Left ventricle myocardium inferior (tissue), 1 donor: ENCODE measurements at regions not wholly inside any gene's neighbourhood (a gene's known extent, or its start where the extent isn't known, plus 50 kb on each side); places are given as distances from the start of the nearest gene placed in this dataset.

Experiments
- DNase-seq: peaks from one replicate; pipeline ENCODE4 v3.0.0-alpha.2; 2020
- H3K27ac ChIP-seq: fragments of 200-600 bp; replicated peaks from 2 replicates; pipeline ENCODE4 v1.8.0; 2021
- H3K27me3 ChIP-seq: fragments of 200-600 bp; 2 replicates; pipeline ENCODE4 v1.8.0; 2021; ENCODE audit warnings: low read depth
- H3K36me3 ChIP-seq: fragments of 200-600 bp; 2 replicates; pipeline ENCODE4 v1.8.0; 2021
- H3K4me1 ChIP-seq: fragments of 200-600 bp; 2 replicates; pipeline ENCODE4 v1.8.0; 2021
- H3K4me3 ChIP-seq: fragments of 200-600 bp; 2 replicates; pipeline ENCODE4 v1.8.0; 2021; ENCODE audit warnings: mild to moderate bottlenecking, moderate library complexity
- H3K9me3 ChIP-seq: fragments of 200-600 bp; replicated peaks from 2 replicates; pipeline ENCODE4 v1.8.0; 2021
- intact Hi-C: fragments of 100-400 bp; cut with micrococcal nuclease; formaldehyde crosslinking; loops from one replicate; pipeline ENCODE4 v1.11.0; 2022
- TF ChIP-seq, protein P1 (sequence below): fragments of 200-600 bp; IDR thresholded peaks from 2 replicates; pipeline ENCODE4 v1.8.0; 2021; ENCODE audit warnings: antibody characterized with exemption, mild to moderate bottlenecking, borderline replicate concordance
- donor health status: DM: no; HTN: yes; CAD: no; lungs with severe emphysema.

DNA sequence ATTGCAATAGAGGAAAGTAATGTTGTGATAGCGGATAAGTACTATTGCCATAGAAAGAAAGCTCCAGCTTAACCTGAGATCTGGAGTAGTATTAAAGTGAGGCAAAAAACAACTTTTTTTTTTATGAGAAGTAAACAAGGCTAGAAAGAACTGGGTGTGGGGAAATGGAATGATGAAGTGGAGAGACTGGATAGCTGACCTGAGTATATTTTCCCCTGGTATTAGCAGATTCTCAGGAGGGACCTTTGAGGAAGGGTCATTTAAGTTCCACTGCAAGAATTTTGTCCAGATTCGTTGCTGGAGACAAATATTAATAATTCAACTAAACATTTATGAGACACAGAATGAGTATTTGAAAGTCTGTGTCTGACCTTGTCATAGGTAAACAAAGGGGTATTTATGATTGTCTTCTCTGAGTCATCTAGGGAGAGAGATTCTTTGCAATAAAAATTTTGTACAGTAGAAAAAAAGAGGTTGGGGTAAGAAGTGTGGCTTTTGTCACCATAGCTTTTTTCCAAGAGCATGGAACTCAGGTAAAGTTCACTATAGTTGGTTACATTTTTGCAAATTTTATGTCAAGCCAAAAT lies 2095.9 kb downstream of the ARAP2 start:
- no peaks in the 10 kb centered on the region for H3K27me3 ChIP-seq
- TF ChIP-seq, protein P1, sequence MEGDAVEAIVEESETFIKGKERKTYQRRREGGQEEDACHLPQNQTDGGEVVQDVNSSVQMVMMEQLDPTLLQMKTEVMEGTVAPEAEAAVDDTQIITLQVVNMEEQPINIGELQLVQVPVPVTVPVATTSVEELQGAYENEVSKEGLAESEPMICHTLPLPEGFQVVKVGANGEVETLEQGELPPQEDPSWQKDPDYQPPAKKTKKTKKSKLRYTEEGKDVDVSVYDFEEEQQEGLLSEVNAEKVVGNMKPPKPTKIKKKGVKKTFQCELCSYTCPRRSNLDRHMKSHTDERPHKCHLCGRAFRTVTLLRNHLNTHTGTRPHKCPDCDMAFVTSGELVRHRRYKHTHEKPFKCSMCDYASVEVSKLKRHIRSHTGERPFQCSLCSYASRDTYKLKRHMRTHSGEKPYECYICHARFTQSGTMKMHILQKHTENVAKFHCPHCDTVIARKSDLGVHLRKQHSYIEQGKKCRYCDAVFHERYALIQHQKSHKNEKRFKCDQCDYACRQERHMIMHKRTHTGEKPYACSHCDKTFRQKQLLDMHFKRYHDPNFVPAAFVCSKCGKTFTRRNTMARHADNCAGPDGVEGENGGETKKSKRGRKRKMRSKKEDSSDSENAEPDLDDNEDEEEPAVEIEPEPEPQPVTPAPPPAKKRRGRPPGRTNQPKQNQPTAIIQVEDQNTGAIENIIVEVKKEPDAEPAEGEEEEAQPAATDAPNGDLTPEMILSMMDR, result no peak
- H3K9me3 ChIP-seq, result no peaks in the 10 kb centered on the region
- intact Hi-C loops, result no loop called here
- DNase-seq, result no peak
- no peaks in the 10 kb centered on the region for H3K4me1 ChIP-seq
- H3K4me3 ChIP-seq, result no peak overlapping the region
- H3K27ac ChIP-seq, result no peak overlapping the region
- H3K36me3 ChIP-seq, result no peaks in the 10 kb centered on the region

DNA sequence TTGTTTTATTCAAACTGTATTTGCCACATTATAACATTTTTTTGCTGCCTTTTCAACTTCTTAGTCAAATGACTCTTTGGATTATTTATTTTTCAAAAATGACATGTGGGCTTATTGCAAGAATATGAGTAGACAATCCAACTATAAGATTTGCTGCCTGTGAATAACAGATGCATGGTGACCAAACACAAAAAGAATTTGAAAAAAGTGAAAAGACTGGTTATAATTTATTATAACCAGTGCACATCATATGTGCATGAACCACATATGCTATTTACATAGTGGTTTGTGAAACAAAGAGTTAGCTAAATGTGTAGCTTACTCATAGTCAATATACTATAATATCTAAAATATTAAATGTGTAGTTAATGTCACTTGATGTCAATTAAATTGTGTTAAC lies 2086.8 kb downstream of the ARAP2 start:
- Histone ChIP-seq H3K27ac (no peak overlapping the region), H3K9me3 (peaks cover 18% of the 10 kb centered on the region), H3K27me3 (no peaks in the 10 kb centered on the region), H3K4me1 (no peaks in the 10 kb centered on the region), H3K4me3 (no peak overlapping the region), H3K36me3 (no peaks in the 10 kb centered on the region)
- no peak for DNase-seq
- intact Hi-C loops, result no loop called here
- TF ChIP-seq, protein P1, result no peak

DNA sequence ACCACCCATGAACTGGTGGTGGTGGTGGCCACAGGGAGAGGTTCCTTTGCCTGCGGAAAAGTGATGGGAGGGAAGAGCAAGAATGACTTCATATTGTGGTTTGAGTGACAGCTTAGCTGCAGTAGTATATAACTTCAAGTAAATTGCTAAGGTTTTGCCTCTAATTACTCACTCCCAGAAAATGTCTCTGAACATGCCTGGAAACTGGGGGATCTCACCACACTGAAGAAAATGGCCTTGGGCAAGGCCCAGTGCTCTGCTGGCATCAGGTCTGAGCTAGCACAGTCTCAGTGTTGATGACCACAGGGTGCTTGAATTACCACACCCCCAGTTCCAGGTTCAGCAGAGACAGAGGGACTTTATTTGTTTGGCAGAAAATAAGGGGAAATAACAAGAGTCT lies 2085.4 kb downstream of the ARAP2 start:
- intact Hi-C loops, result no loop called here
- Histone ChIP-seq H3K27ac (no peak overlapping the region), H3K9me3 (peaks cover 27% of the 10 kb centered on the region), H3K4me3 (no peak overlapping the region), H3K36me3 (no peaks in the 10 kb centered on the region), H3K27me3 (no peaks in the 10 kb centered on the region), H3K4me1 (no peaks in the 10 kb centered on the region)
- no peak for DNase-seq
- TF ChIP-seq, protein P1, result no peak

DNA sequence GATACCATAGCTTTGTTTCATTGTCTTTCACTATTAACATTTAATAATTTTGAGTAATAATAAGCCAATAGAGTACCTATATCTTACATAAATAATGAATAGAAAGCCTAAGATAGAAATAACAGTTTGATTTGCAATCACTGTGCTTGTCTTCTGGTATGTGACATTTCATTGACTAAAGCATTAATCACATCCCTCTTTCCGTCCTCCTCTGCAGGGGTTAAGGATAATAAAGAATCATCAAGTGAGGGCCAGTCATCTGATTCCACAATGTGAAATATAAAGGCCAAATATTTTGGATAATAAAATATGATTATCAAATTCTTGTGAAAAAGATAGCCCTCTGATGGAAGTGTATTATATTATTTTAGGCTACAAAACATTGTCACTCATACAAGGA lies 2073.4 kb downstream of the ARAP2 start:
- Histone ChIP-seq H3K27me3 (no peaks in the 10 kb centered on the region), H3K4me1 (no peaks in the 10 kb centered on the region), H3K36me3 (no peaks in the 10 kb centered on the region), H3K4me3 (no peak overlapping the region), H3K27ac (no peak overlapping the region), H3K9me3 (peaks cover 36% of the 10 kb centered on the region)
- no peak for DNase-seq
- intact Hi-C loops, result no loop called here
- TF ChIP-seq, protein P1, result no peak

DNA sequence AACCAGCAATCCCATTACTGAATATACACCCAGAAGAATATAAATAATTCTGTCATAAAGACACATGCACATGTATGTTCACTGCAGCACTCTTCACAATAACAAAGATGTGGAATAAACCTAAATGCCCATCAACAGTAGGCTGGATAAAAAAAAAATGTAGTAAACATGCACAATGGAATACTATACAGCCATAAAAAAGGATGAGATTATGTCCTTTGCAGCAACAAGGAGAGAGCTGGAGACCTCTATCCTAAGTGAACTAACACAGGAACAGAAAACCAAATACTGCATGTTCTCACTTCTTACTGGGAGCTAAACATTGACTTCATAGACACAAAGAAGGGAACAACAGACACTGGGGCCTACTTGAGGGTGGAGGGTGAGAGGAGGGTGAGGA lies 2067.7 kb downstream of the ARAP2 start:
- Histone ChIP-seq H3K27me3 (no peaks in the 10 kb centered on the region), H3K4me3 (no peak overlapping the region), H3K4me1 (no peaks in the 10 kb centered on the region), H3K36me3 (no peaks in the 10 kb centered on the region), H3K9me3 (peaks cover 34% of the 10 kb centered on the region), H3K27ac (no peak overlapping the region)
- intact Hi-C loops, result no loop called here
- TF ChIP-seq, protein P1, result no peak
- no peak for DNase-seq

DNA sequence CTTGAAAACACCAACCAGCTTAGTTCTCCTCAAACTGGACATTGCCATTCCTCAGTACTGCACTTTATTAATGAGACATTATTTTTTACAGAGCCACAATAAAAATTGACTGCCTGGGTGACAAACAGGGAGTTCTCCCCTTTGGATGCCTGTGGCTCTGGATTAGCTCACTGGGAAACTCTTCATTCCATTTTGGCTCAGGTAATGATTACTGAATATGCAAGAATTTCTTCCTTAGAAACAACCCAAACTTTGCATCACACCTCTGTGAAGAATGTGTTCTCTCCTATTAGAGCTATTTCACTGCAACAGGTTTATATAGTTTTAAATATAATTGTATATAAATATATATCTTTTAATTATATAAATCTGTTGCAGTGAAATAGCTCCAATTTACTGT lies 2065.8 kb downstream of the ARAP2 start:
- no peak for DNase-seq
- Histone ChIP-seq H3K4me3 (no peak overlapping the region), H3K27ac (no peak overlapping the region), H3K27me3 (no peaks in the 10 kb centered on the region), H3K4me1 (no peaks in the 10 kb centered on the region), H3K9me3 (peaks cover 34% of the 10 kb centered on the region), H3K36me3 (no peaks in the 10 kb centered on the region)
- TF ChIP-seq, protein P1, result no peak
- intact Hi-C loops, result no loop called here
